ENCODE measurements at regions not wholly inside any gene's neighbourhood (a gene's known extent, or its start where the extent isn't known, plus 50 kb on each side); places are given as distances from the start of the nearest gene placed in this dataset.

DNA sequence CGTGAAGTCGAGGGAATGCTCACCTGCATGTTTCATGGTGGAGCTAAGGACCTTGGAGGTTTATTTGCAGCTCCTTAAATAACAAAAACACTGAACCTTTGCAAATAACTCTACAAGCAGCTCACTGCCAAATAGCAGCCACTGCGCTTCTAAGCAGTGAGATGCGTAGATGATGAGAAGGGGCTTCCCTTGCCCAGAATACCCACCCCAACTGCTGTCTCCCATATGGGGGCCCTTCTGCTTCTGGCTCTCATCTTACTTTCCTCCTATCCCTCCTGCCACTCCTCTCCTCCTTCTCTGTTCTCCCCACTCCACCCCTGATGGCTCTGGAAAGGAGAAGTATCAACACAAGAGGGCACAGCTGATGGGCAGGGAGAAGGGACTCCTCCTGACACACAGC, 193.3 kb upstream of the SSTR4 start:
- FAIRE-seq (no peak), DNase-seq (ENCODE audit: low read depth, low spot score) (no peak)
- no peak overlapping the region for H3K4me3 ChIP-seq (replicated peaks in 1 of 3; ENCODE audit: insufficient read depth in 1 of 3, low read depth in 1 of 3, low read length in 3 of 3)
- H3K9me1 ChIP-seq (replicated peaks; ENCODE audit: control insufficient read depth, extremely low read depth, insufficient read depth, low read length), result no peaks in the 10 kb centered on the region
- no peaks in the 10 kb centered on the region for H3K79me2 ChIP-seq (ENCODE audit: control insufficient read depth, insufficient read depth, low read length)
- TF ChIP-seq MYC (IDR thresholded peaks at IDR 0.05; ENCODE audit: low read depth, low read length) (no peak), GATA2 (IDR thresholded peaks at IDR 0.05; ENCODE audit: insufficient read depth, insufficient read length, low read depth, low read length) (no peak), MAX (IDR thresholded peaks at IDR 0.05; ENCODE audit: insufficient read depth, insufficient read length) (no peak), POLR2AphosphoS5 (IDR thresholded peaks at IDR 0.05; ENCODE audit: insufficient read depth, low read depth, low read length) (no peak), POLR2A (IDR thresholded peaks at IDR 0.05; ENCODE audit: low read depth, low read length) (no peak), JUN (IDR thresholded peaks at IDR 0.05; ENCODE audit: borderline replicate concordance, insufficient read depth, insufficient read length, low read depth) (no peak), EZH2 (IDR thresholded peaks at IDR 0.05; ENCODE audit: borderline replicate concordance, low read depth, low read length, severe bottlenecking) (no peak), FOS (IDR thresholded peaks at IDR 0.05; ENCODE audit: borderline replicate concordance, insufficient read depth, low read length) (no peak)
- TF ChIP-seq, protein P1, sequence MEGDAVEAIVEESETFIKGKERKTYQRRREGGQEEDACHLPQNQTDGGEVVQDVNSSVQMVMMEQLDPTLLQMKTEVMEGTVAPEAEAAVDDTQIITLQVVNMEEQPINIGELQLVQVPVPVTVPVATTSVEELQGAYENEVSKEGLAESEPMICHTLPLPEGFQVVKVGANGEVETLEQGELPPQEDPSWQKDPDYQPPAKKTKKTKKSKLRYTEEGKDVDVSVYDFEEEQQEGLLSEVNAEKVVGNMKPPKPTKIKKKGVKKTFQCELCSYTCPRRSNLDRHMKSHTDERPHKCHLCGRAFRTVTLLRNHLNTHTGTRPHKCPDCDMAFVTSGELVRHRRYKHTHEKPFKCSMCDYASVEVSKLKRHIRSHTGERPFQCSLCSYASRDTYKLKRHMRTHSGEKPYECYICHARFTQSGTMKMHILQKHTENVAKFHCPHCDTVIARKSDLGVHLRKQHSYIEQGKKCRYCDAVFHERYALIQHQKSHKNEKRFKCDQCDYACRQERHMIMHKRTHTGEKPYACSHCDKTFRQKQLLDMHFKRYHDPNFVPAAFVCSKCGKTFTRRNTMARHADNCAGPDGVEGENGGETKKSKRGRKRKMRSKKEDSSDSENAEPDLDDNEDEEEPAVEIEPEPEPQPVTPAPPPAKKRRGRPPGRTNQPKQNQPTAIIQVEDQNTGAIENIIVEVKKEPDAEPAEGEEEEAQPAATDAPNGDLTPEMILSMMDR (IDR thresholded peaks at IDR 0.05; ENCODE audit: extremely low read depth in 1 of 2, insufficient read depth in 1 of 2, low read depth in 1 of 2, low read length in 2 of 2), result no peak
- no TSS peak for BruUV-seq (replicated peaks)
- H4K20me1 ChIP-seq (replicated peaks; ENCODE audit: control insufficient read depth, extremely low read depth, insufficient read depth, low read length), result no peaks in the 10 kb centered on the region
- H3K9ac ChIP-seq (replicated peaks; ENCODE audit: extremely low read depth, insufficient read depth, low read length), result no peak overlapping the region
- dilution Hi-C loops (cut with MboI; ENCODE audit: extremely low pct_ligation_motif_present, low sequenced_read_pairs) (no loop called here), intact Hi-C loops (cut with micrococcal nuclease) (no loop called here)
- H3K36me3 ChIP-seq (ENCODE audit: control insufficient read depth in 2 of 2, extremely low read depth in 1 of 2, insufficient read depth in 2 of 2, low read length in 2 of 2), result no peaks in the 10 kb centered on the region
- no peaks in the 10 kb centered on the region for H3K4me1 ChIP-seq (ENCODE audit: control insufficient read depth, extremely low read depth, insufficient read depth, low read length)
- POLR2A ChIA-PET, result no interaction called here
- no peaks in the 10 kb centered on the region for H3K9me3 ChIP-seq (replicated peaks; ENCODE audit: control insufficient read depth, insufficient read depth, low read length)
- no peak overlapping the region for H2AFZ ChIP-seq (ENCODE audit: low read depth, low read length)
- no peak overlapping the region for H3K4me2 ChIP-seq (ENCODE audit: insufficient read depth, low read length)
- no peak overlapping the region for H3K27ac ChIP-seq (ENCODE audit: insufficient read depth, low read depth, low read length)
- CTCF ChIA-PET, result interaction anchor here (0.7 kb wide), 1 partner anchor 10 kb away, joined by 4 read pairs; no protein-coding TSS in a partner anchor
- H3K27me3 ChIP-seq (ENCODE audit: control insufficient read depth in 2 of 2, insufficient read depth in 2 of 2, low read length in 2 of 2), result peaks cover 3 to 5% of the 10 kb centered on the region in 2 experiments

Measured in endothelial cell of umbilical vein (primary cell).